OCI-LY3 (cell line): ENCODE measurements at regions not wholly inside any gene's neighbourhood (a gene's known extent, or its start where the extent isn't known, plus 50 kb on each side); places are given as distances from the start of the nearest gene placed in this dataset.

Source experiments
- EZH2phosphoT487 ChIP-seq: fragments of 200-600 bp; shearing (Covaris generic); IDR thresholded peaks from 2 replicates; pipeline ENCODE4 v1.6.1; 2018; ENCODE audit warnings: antibody characterized with exemption, mixed run types, low read depth
- TF ChIP-seq, protein P1 (sequence below): fragments of 200-600, 300-600 bp; sonication (generic); IDR thresholded peaks from 2 replicates; pipeline ENCODE4 v1.5.1; 2014; ENCODE audit warnings: antibody characterized with exemption, low read length, low read depth

DNA sequence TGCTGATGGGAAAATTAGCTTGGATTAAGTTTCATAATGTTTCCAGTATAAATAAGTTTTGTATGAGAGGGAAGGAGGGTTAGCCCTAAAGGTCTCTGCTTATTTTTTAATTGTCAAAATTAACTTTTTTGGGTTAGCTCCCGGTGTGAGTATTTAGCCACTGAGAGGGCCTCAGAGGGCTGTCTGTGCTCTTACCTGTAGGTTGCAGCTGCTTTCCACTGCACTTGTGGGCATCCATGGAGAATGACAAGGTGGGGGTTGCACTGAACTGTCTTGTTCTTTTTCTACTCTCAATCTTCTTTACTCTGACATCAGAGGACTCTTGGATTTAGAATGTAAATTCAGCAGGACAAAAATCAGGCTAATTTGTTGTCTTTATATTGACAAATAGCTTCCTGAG, 81.4 kb downstream of the CD164 start:
- TF ChIP-seq, protein P1, sequence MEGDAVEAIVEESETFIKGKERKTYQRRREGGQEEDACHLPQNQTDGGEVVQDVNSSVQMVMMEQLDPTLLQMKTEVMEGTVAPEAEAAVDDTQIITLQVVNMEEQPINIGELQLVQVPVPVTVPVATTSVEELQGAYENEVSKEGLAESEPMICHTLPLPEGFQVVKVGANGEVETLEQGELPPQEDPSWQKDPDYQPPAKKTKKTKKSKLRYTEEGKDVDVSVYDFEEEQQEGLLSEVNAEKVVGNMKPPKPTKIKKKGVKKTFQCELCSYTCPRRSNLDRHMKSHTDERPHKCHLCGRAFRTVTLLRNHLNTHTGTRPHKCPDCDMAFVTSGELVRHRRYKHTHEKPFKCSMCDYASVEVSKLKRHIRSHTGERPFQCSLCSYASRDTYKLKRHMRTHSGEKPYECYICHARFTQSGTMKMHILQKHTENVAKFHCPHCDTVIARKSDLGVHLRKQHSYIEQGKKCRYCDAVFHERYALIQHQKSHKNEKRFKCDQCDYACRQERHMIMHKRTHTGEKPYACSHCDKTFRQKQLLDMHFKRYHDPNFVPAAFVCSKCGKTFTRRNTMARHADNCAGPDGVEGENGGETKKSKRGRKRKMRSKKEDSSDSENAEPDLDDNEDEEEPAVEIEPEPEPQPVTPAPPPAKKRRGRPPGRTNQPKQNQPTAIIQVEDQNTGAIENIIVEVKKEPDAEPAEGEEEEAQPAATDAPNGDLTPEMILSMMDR: no peak
- no peak for TF ChIP-seq EZH2phosphoT487
